ENCODE measurements at regions not wholly inside any gene's neighbourhood (a gene's known extent, or its start where the extent isn't known, plus 50 kb on each side); places are given as distances from the start of the nearest gene placed in this dataset.

GRCh38 chr19:56927791-56928207 lies 87.3 kb upstream of the PEG3 start:
- no peak for DNase-seq
- H3K4me3 ChIP-seq (ENCODE audit: low read length in 2 of 2), result no peak overlapping the region
- Mint-ChIP-seq H3K9me3 (peaks cover 8 to 79% (median 51%) of the 10 kb centered on the region in 8 donors), H3K27ac (no peak overlapping the region), H3K4me3 (no peak overlapping the region), H3K4me1 (no peaks in the 10 kb centered on the region), H3K36me3 (peaks cover 4 to 9% of the 10 kb centered on the region in 2 donors), H3K27me3 (no peaks in the 10 kb centered on the region)
- peaks cover 0 to 14% of the 10 kb centered on the region in 2 donors for H3K9me3 ChIP-seq (ENCODE audit: control insufficient read depth in 1 of 2, low read length in 2 of 2)
- POLR2A ChIA-PET (ENCODE audit: partially characterized antibody), result no interaction called here
- no peak overlapping the region for H3K27ac ChIP-seq (ENCODE audit: low read depth, low read length)
- CTCF ChIA-PET (ENCODE audit: partially characterized antibody), result no interaction called here
- intact Hi-C loops (cut with micrococcal nuclease), result no loop called here
- no peaks in the 10 kb centered on the region for H3K27me3 ChIP-seq (ENCODE audit: insufficient read depth, low read length)
- no peaks in the 10 kb centered on the region for H3K4me1 ChIP-seq (ENCODE audit: insufficient read depth, low read length)
- no peaks in the 10 kb centered on the region for H3K36me3 ChIP-seq (ENCODE audit: insufficient read depth, low read length)

GRCh38 chr19:56930647-56931535 lies 90.4 kb upstream of the PEG3 start:
- Histone ChIP-seq H3K9me3 (ENCODE audit: control insufficient read depth in 1 of 2, low read length in 2 of 2) (peaks cover 0 to 7% of the 10 kb centered on the region in 2 donors), H3K27me3 (ENCODE audit: insufficient read depth, low read length) (no peaks in the 10 kb centered on the region), H3K36me3 (ENCODE audit: insufficient read depth, low read length) (no peaks in the 10 kb centered on the region), H3K4me3 (ENCODE audit: low read length in 2 of 2) (no peak overlapping the region), H3K27ac (ENCODE audit: low read depth, low read length) (no peak overlapping the region), H3K4me1 (ENCODE audit: insufficient read depth, low read length) (no peaks in the 10 kb centered on the region)
- POLR2A ChIA-PET (ENCODE audit: partially characterized antibody), result no interaction called here
- Mint-ChIP-seq H3K27ac (no peak overlapping the region), H3K9me3 (peaks cover 9 to 67% (median 45%) of the 10 kb centered on the region in 8 donors), H3K36me3 (peaks cover 4% of the 10 kb centered on the region in 2 donors), H3K4me1 (no peaks in the 10 kb centered on the region), H3K4me3 (no peak overlapping the region), H3K27me3 (no peaks in the 10 kb centered on the region)
- CTCF ChIA-PET (ENCODE audit: partially characterized antibody), result no interaction called here
- intact Hi-C loops (cut with micrococcal nuclease), result no loop called here
- no peak for DNase-seq

GRCh38 chr19:56933014-56933705 lies 92.6 kb upstream of the PEG3 start:
- no peaks in the 10 kb centered on the region for H3K36me3 ChIP-seq (ENCODE audit: insufficient read depth, low read length)
- no peak for DNase-seq
- peaks cover under 1 to 5% of the 10 kb centered on the region in 2 donors for H3K36me3 Mint-ChIP-seq
- H3K9me3 ChIP-seq (ENCODE audit: control insufficient read depth in 1 of 2, low read length in 2 of 2), result peaks cover 0 to under 1% of the 10 kb centered on the region in 2 donors
- no peaks in the 10 kb centered on the region for H3K27me3 ChIP-seq (ENCODE audit: insufficient read depth, low read length)
- H3K4me3 Mint-ChIP-seq, result no peak overlapping the region
- CTCF ChIA-PET (ENCODE audit: partially characterized antibody), result no interaction called here
- peaks cover 12 to 68% (median 41%) of the 10 kb centered on the region in 8 donors for H3K9me3 Mint-ChIP-seq
- H3K27ac ChIP-seq (ENCODE audit: low read depth, low read length), result no peak overlapping the region
- no peaks in the 10 kb centered on the region for H3K27me3 Mint-ChIP-seq
- POLR2A ChIA-PET (ENCODE audit: partially characterized antibody), result no interaction called here
- H3K27ac Mint-ChIP-seq, result no peak overlapping the region
- no peak overlapping the region for H3K4me3 ChIP-seq (ENCODE audit: low read length in 2 of 2)
- no peaks in the 10 kb centered on the region for H3K4me1 Mint-ChIP-seq
- H3K4me1 ChIP-seq (ENCODE audit: insufficient read depth, low read length), result no peaks in the 10 kb centered on the region
- intact Hi-C loops (cut with micrococcal nuclease), result no loop called here

- intact Hi-C loops (cut with micrococcal nuclease), result no loop called here
- Mint-ChIP-seq H3K4me3 (no peak overlapping the region), H3K27ac (no peak overlapping the region), H3K36me3 (peaks cover 3 to 4% of the 10 kb centered on the region in 2 donors), H3K4me1 (no peaks in the 10 kb centered on the region), H3K27me3 (no peaks in the 10 kb centered on the region), H3K9me3 (peaks cover 12 to 69% (median 43%) of the 10 kb centered on the region in 8 donors)
- Histone ChIP-seq H3K4me3 (ENCODE audit: low read length in 2 of 2) (no peak overlapping the region), H3K27me3 (ENCODE audit: insufficient read depth, low read length) (no peaks in the 10 kb centered on the region), H3K4me1 (ENCODE audit: insufficient read depth, low read length) (no peaks in the 10 kb centered on the region), H3K9me3 (ENCODE audit: control insufficient read depth in 1 of 2, low read length in 2 of 2) (no peaks in the 10 kb centered on the region), H3K36me3 (ENCODE audit: insufficient read depth, low read length) (no peaks in the 10 kb centered on the region), H3K27ac (ENCODE audit: low read depth, low read length) (no peak overlapping the region)
- ChIA-PET POLR2A (ENCODE audit: partially characterized antibody) (no interaction called here), CTCF (ENCODE audit: partially characterized antibody) (no interaction called here)
- no peak for DNase-seq
These were observed 94.0 kb upstream of the PEG3 start for GRCh38 chr19:56934438-56935090.

GRCh38 chr19:56939951-56940350 lies 99.4 kb upstream of the PEG3 start:
- Histone ChIP-seq H3K27ac (ENCODE audit: low read depth, low read length) (no peak overlapping the region), H3K36me3 (ENCODE audit: insufficient read depth, low read length) (no peaks in the 10 kb centered on the region), H3K4me1 (ENCODE audit: insufficient read depth, low read length) (no peaks in the 10 kb centered on the region), H3K4me3 (ENCODE audit: low read length in 2 of 2) (no peak overlapping the region), H3K9me3 (ENCODE audit: control insufficient read depth in 1 of 2, low read length in 2 of 2) (no peaks in the 10 kb centered on the region), H3K27me3 (ENCODE audit: insufficient read depth, low read length) (no peaks in the 10 kb centered on the region)
- DNase-seq, result no peak
- CTCF ChIA-PET (ENCODE audit: partially characterized antibody), result no interaction called here
- intact Hi-C loops (cut with micrococcal nuclease), result no loop called here
- Mint-ChIP-seq H3K27me3 (no peaks in the 10 kb centered on the region), H3K36me3 (peaks cover 3 to 5% of the 10 kb centered on the region in 2 donors), H3K9me3 (peaks cover 6 to 63% (median 42%) of the 10 kb centered on the region in 8 donors), H3K4me1 (no peaks in the 10 kb centered on the region), H3K27ac (no peak overlapping the region), H3K4me3 (no peak overlapping the region)
- POLR2A ChIA-PET (ENCODE audit: partially characterized antibody), result no interaction called here

GRCh38 chr19:56942756-56943155 lies 102.2 kb upstream of the PEG3 start:
- peaks cover 6 to 61% (median 33%) of the 10 kb centered on the region in 8 donors for H3K9me3 Mint-ChIP-seq
- intact Hi-C loops (cut with micrococcal nuclease), result no loop called here
- H3K27ac Mint-ChIP-seq, result no peak overlapping the region
- no peak overlapping the region for H3K27ac ChIP-seq (ENCODE audit: low read depth, low read length)
- no peaks in the 10 kb centered on the region for H3K27me3 ChIP-seq (ENCODE audit: insufficient read depth, low read length)
- peaks cover 0 to 5% of the 10 kb centered on the region in 2 donors for H3K36me3 Mint-ChIP-seq
- ChIA-PET CTCF (ENCODE audit: partially characterized antibody) (no interaction called here), POLR2A (ENCODE audit: partially characterized antibody) (no interaction called here)
- H3K4me1 Mint-ChIP-seq, result no peaks in the 10 kb centered on the region
- H3K4me3 Mint-ChIP-seq, result no peak overlapping the region
- DNase-seq, result no peak
- no peaks in the 10 kb centered on the region for H3K36me3 ChIP-seq (ENCODE audit: insufficient read depth, low read length)
- peaks cover 0 to 3% of the 10 kb centered on the region in 2 donors for H3K27me3 Mint-ChIP-seq
- H3K4me1 ChIP-seq (ENCODE audit: insufficient read depth, low read length), result no peaks in the 10 kb centered on the region
- H3K9me3 ChIP-seq (ENCODE audit: control insufficient read depth in 1 of 2, low read length in 2 of 2), result no peaks in the 10 kb centered on the region
- no peak overlapping the region for H3K4me3 ChIP-seq (ENCODE audit: low read length in 2 of 2)

GRCh38 chr19:56946159-56946558 lies 105.6 kb upstream of the PEG3 start:
- Histone ChIP-seq H3K36me3 (ENCODE audit: insufficient read depth, low read length) (no peaks in the 10 kb centered on the region), H3K9me3 (ENCODE audit: control insufficient read depth in 1 of 2, low read length in 2 of 2) (peaks cover 0 to 2% of the 10 kb centered on the region in 2 donors), H3K27me3 (ENCODE audit: insufficient read depth, low read length) (no peaks in the 10 kb centered on the region), H3K4me3 (ENCODE audit: low read length in 2 of 2) (no peak overlapping the region), H3K4me1 (ENCODE audit: insufficient read depth, low read length) (no peaks in the 10 kb centered on the region), H3K27ac (ENCODE audit: low read depth, low read length) (no peak overlapping the region)
- peaks cover 0 to 1% of the 10 kb centered on the region in 2 donors for H3K36me3 Mint-ChIP-seq
- peaks cover 3 to 63% (median 37%) of the 10 kb centered on the region in 8 donors for H3K9me3 Mint-ChIP-seq
- ChIA-PET POLR2A (ENCODE audit: partially characterized antibody) (no interaction called here), CTCF (ENCODE audit: partially characterized antibody) (no interaction called here)
- no peak overlapping the region for H3K27ac Mint-ChIP-seq
- no peak overlapping the region for H3K4me3 Mint-ChIP-seq
- peaks cover 0 to 3% of the 10 kb centered on the region in 2 donors for H3K27me3 Mint-ChIP-seq
- intact Hi-C loops (cut with micrococcal nuclease), result no loop called here
- no peak for DNase-seq
- no peaks in the 10 kb centered on the region for H3K4me1 Mint-ChIP-seq

Data from CD4-positive, alpha-beta memory T cell (primary cell).